ENCODE measurements at regions not wholly inside any gene's neighbourhood (a gene's known extent, or its start where the extent isn't known, plus 50 kb on each side); places are given as distances from the start of the nearest gene placed in this dataset.

- no peak for DNase-seq
- Histone ChIP-seq H3K27me3 (no peaks in the 10 kb centered on the region), H3K4me1 (no peaks in the 10 kb centered on the region), H3K4me3 (ENCODE audit: low read depth, low read length) (no peak overlapping the region), H3K36me3 (no peaks in the 10 kb centered on the region), H3K9me3 (peaks cover 3% of the 10 kb centered on the region; the same call in 1 of the 2 replicates)
- TF ChIP-seq, protein P1, sequence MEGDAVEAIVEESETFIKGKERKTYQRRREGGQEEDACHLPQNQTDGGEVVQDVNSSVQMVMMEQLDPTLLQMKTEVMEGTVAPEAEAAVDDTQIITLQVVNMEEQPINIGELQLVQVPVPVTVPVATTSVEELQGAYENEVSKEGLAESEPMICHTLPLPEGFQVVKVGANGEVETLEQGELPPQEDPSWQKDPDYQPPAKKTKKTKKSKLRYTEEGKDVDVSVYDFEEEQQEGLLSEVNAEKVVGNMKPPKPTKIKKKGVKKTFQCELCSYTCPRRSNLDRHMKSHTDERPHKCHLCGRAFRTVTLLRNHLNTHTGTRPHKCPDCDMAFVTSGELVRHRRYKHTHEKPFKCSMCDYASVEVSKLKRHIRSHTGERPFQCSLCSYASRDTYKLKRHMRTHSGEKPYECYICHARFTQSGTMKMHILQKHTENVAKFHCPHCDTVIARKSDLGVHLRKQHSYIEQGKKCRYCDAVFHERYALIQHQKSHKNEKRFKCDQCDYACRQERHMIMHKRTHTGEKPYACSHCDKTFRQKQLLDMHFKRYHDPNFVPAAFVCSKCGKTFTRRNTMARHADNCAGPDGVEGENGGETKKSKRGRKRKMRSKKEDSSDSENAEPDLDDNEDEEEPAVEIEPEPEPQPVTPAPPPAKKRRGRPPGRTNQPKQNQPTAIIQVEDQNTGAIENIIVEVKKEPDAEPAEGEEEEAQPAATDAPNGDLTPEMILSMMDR (IDR thresholded peaks at IDR 0.05; ENCODE audit: low read depth, low read length), result no peak
Observed at GRCh38 chr22:22974156-22974555, 86.5 kb downstream of the IGLL5 start.

DNA sequence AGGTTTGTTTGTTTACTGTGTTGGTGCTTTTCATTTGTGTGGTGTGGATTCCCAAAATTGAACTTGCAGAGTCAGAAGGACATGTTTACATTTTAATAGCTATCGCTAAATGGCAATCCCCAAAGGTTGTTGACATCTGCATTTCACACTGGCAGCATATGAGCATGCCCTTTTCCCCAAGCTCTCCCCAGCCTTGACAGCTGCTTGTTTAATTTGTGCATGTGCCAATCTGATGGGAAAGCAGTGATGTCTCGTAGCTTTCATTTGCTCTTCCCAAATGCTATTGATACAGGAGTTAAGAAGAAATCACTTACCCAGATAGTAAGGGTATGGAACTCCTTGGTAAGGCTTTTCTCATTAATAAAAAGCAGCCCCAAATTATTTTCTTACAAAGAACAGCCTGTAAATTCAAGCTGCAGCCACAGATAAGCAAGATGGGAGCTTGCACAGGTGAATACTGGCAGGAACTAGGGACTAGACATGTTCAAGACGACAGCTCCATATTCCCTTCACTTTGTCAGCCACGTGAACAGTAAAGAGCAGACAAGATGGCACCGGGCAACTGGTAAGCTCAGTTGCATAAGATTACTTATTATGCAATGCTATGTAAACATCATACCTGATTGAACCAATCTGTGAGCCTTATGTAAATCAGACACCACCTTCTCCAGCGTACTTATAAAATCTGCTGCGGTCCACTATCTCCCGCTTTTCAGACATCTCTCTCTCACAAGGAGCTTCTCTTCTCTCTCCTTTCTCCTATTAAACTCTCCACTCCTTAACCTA lies 87.4 kb downstream of the IGLL5 start:
- peaks cover 3% of the 10 kb centered on the region; the same call in 1 of the 2 replicates for H3K9me3 ChIP-seq
- no peak for DNase-seq
- TF ChIP-seq, protein P1 (IDR thresholded peaks at IDR 0.05; ENCODE audit: low read depth, low read length), result no peak
- H3K36me3 ChIP-seq, result no peaks in the 10 kb centered on the region
- no peak overlapping the region for H3K4me3 ChIP-seq (ENCODE audit: low read depth, low read length)
- no peaks in the 10 kb centered on the region for H3K4me1 ChIP-seq
- H3K27me3 ChIP-seq, result no peaks in the 10 kb centered on the region

DNA sequence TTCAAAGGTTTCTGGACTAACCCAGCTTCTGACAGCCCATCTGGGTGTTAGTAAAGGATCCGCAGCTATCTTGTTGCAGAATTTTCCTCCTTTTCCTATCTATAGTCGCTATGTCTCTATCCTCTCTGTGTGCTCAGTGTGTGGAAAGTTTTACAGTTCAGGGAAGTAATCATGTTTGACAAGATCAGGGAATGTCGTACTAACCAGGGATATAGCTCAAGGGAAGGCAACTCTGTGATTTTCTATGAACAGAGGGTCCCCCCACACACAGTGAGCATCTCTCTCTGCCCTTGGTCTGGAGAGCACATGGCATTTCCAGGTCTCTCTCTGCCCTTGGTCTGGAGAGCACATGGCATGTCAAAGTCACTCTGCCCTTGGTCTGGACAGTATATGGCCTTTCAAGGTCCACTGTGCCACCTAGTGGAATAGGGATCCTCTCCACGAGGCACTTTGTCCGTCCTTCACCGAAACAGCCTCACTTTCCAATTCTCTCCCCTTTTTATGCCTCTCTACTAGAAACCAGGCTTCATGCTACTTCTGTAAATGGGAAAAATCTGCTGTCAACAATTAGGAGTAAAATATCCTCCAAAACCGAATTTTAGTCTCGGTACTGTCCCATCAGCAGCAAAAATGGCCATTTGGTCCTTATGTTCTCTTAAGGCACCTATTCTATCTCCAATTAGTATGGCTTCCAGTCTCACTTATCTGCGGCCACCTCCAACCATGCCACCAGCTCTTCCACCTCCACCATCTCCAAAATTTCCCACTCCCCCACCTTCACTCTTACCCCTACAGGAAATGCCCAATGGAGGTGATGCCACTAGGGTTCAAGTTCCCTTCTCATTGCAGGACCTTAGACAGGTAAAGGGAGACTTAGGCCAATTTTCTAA lies 88.7 kb downstream of the IGLL5 start:
- H3K27me3 ChIP-seq, result no peaks in the 10 kb centered on the region
- no peak overlapping the region for H3K4me3 ChIP-seq (ENCODE audit: low read depth, low read length)
- peaks cover 3% of the 10 kb centered on the region; the same call in 1 of the 2 replicates for H3K9me3 ChIP-seq
- TF ChIP-seq, protein P1 (IDR thresholded peaks at IDR 0.05; ENCODE audit: low read depth, low read length), result 0 out of 2 replicates have a peak, but pooled peaks have one; percentile 3
- no peaks in the 10 kb centered on the region for H3K36me3 ChIP-seq
- no peak for DNase-seq
- no peaks in the 10 kb centered on the region for H3K4me1 ChIP-seq

DNA sequence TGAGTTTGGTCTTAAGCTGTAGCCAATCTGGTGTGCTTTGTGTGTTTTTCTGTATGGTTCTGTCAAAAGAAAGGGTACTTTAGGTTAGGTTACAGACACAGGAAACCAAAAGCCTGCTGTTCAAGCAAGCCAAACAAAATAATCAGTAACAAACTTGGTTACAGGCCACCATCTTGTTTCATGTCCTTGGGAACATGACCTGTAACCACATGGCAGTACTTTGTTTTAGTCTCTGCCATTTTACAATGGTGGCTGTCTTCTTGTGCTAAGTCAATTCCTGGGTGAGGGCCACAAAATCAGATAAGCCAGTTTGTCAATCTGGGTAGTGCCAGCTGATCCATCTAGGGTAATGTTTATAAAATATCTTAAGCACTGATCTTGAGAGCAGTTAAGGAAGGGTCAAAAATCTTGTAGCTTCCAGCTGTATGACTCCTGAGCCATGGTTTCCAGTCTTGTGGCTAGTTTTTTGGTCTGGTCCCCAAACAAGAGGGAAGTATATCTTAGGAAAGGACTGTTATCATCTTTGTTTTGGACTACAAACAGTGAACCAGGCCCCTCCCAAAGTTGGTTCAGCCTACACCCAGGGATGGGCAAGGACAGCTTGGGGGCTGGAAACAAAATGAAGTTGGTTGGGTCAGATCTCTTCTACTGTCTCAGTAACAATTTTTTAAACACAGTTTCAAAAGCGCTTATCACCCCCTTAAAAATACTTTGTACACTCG lies 90.0 kb downstream of the IGLL5 start:
- Histone ChIP-seq H3K4me3 (ENCODE audit: low read depth, low read length) (no peak overlapping the region), H3K27me3 (no peaks in the 10 kb centered on the region), H3K4me1 (no peaks in the 10 kb centered on the region), H3K9me3 (peaks cover under 1% of the 10 kb centered on the region), H3K36me3 (no peaks in the 10 kb centered on the region)
- TF ChIP-seq, protein P1 (IDR thresholded peaks at IDR 0.05; ENCODE audit: low read depth, low read length), result no peak
- DNase-seq, result no peak

- Histone ChIP-seq H3K9me3 (no peaks in the 10 kb centered on the region; the same call in 1 of the 2 replicates), H3K27me3 (no peaks in the 10 kb centered on the region), H3K4me3 (ENCODE audit: low read depth, low read length) (no peak overlapping the region), H3K4me1 (no peaks in the 10 kb centered on the region), H3K36me3 (no peaks in the 10 kb centered on the region)
- TF ChIP-seq, protein P1 (IDR thresholded peaks at IDR 0.05; ENCODE audit: low read depth, low read length), result no peak
- DNase-seq, result no peak
Observed at GRCh38 chr22:22978637-22979036, 91.0 kb downstream of the IGLL5 start.
